GM18909 (cell line): ENCODE measurements at regions not wholly inside any gene's neighbourhood (a gene's known extent, or its start where the extent isn't known, plus 50 kb on each side); places are given as distances from the start of the nearest gene placed in this dataset.

Source experiments
- ATAC-seq: cut with Tn5 transposase; IDR thresholded peaks from one replicate; pipeline ENCODE4 v1.9.1; 2021; ENCODE audit warnings: mild to moderate bottlenecking; ENCODE audit not compliant: unreplicated experiment, poor library complexity

GRCh38 chr12:34289431-34290380 lies 267.4 kb downstream of the ALG10 start:
- ATAC-seq, result no peak

- ATAC-seq, result no peak
Observed at GRCh38 chr12:34290381-34290995, 268.2 kb downstream of the ALG10 start.

GRCh38 chr12:34291001-34291400 lies 268.7 kb downstream of the ALG10 start:
- ATAC-seq, result no peak

GRCh38 chr12:34291426-34291901 lies 269.2 kb downstream of the ALG10 start:
- no peak for ATAC-seq

GRCh38 chr12:34292736-34293625 lies 270.7 kb downstream of the ALG10 start:
- no peak for ATAC-seq

- no peak for ATAC-seq
Observed at GRCh38 chr12:34294137-34294536, 271.8 kb downstream of the ALG10 start.

- no peak for ATAC-seq
Observed at GRCh38 chr12:34294671-34295365, 272.5 kb downstream of the ALG10 start.

- no peak for ATAC-seq
Observed at GRCh38 chr12:34295366-34296142, 273.3 kb downstream of the ALG10 start.

- ATAC-seq, result no peak
Observed at GRCh38 chr12:34296143-34297041, 274.1 kb downstream of the ALG10 start.

- no peak for ATAC-seq
Observed at GRCh38 chr12:34297126-34297789, 275.0 kb downstream of the ALG10 start.

GRCh38 chr12:34297790-34298164 lies 275.5 kb downstream of the ALG10 start:
- ATAC-seq, result no peak

GRCh38 chr12:34298176-34298970 lies 276.1 kb downstream of the ALG10 start:
- ATAC-seq, result no peak

- ATAC-seq, result no peak
Observed at GRCh38 chr12:34298971-34299801, 276.9 kb downstream of the ALG10 start.

GRCh38 chr12:34299802-34300193 lies 277.5 kb downstream of the ALG10 start:
- ATAC-seq, result no peak

- no peak for ATAC-seq
Observed at GRCh38 chr12:34300376-34301250, 278.3 kb downstream of the ALG10 start.
